H9 (cell line): ENCODE measurements at regions not wholly inside any gene's neighbourhood (a gene's known extent, or its start where the extent isn't known, plus 50 kb on each side); places are given as distances from the start of the nearest gene placed in this dataset.

Source experiments
- DNase-seq: peaks from one replicate; pipeline ENCODE4 v3.0.0-alpha.2; 2017
- H2AFZ ChIP-seq: one replicate; pipeline ENCODE4 v1.6.1; 2013; ENCODE audit warnings: mild to moderate bottlenecking, low read length, control low read depth, moderate library complexity
- H2AK5ac ChIP-seq: 2 replicates; pipeline ENCODE4 v1.6.1; 2013; ENCODE audit warnings: low read length, control low read depth, mixed read lengths; ENCODE audit not compliant: insufficient read length
- H2BK120ac ChIP-seq: one replicate; pipeline ENCODE4 v1.6.1; 2013; ENCODE audit warnings: low read depth, mild to moderate bottlenecking, low read length, control low read depth, inconsistent platforms; ENCODE audit not compliant: poor library complexity, severe bottlenecking
- H2BK12ac ChIP-seq: 2 replicates; pipeline ENCODE4 v1.6.1; 2013; ENCODE audit warnings: low read length, control low read depth, mixed read lengths, low read depth; ENCODE audit not compliant: insufficient read length
- H2BK15ac ChIP-seq: 2 replicates; pipeline ENCODE4 v1.6.1; 2013; ENCODE audit warnings: low read depth, low read length, control low read depth
- H2BK20ac ChIP-seq: one replicate; pipeline ENCODE4 v1.6.1; 2013; ENCODE audit warnings: low read depth, mild to moderate bottlenecking, low read length, control low read depth, inconsistent platforms; ENCODE audit not compliant: poor library complexity, severe bottlenecking
- H2BK5ac ChIP-seq: 2 replicates; pipeline ENCODE4 v1.6.1; 2013; ENCODE audit warnings: low read length, control low read depth, mixed read lengths; ENCODE audit not compliant: insufficient read length
- H3K14ac ChIP-seq: 2 replicates; pipeline ENCODE4 v1.6.1; 2013; ENCODE audit warnings: low read length, control low read depth; ENCODE audit not compliant: insufficient read depth
- H3K18ac ChIP-seq: 2 replicates; pipeline ENCODE4 v1.6.1; 2013; ENCODE audit warnings: low read depth, mild to moderate bottlenecking, mixed read lengths, low read length, control low read depth; ENCODE audit not compliant: insufficient read length
- H3K23ac ChIP-seq: 2 replicates; pipeline ENCODE4 v1.6.1; 2013; ENCODE audit warnings: low read length, control low read depth, mixed read lengths, low read depth; ENCODE audit not compliant: insufficient read length
- H3K23me2 ChIP-seq: 2 replicates; pipeline ENCODE4 v1.6.1; 2013; ENCODE audit warnings: low read depth, mild to moderate bottlenecking, mixed read lengths, low read length, control low read depth; ENCODE audit not compliant: insufficient read length, poor library complexity, severe bottlenecking
- H3K27ac ChIP-seq: 2 replicates; pipeline ENCODE4 v1.5.1; 2013; ENCODE audit warnings: low read length, control low read depth, mixed read lengths, low read depth; ENCODE audit not compliant: insufficient read length
- H3K27me3 ChIP-seq: 2 replicates; pipeline ENCODE4 v1.6.1; 2013; ENCODE audit warnings: low read length, control low read depth, inconsistent platforms; ENCODE audit not compliant: insufficient read depth
- H3K4ac ChIP-seq: 2 replicates; pipeline ENCODE4 v1.6.1; 2013; ENCODE audit warnings: low read depth, mild to moderate bottlenecking, control low read depth, inconsistent platforms, low read length, moderate library complexity
- H3K4me1 ChIP-seq: 2 replicates; pipeline ENCODE4 v1.6.1; 2013; ENCODE audit warnings: low read length, control low read depth, inconsistent platforms; ENCODE audit not compliant: insufficient read depth
- H3K4me2 ChIP-seq: 2 replicates; pipeline ENCODE4 v1.6.1; 2013; ENCODE audit warnings: low read length, control low read depth, mixed read lengths; ENCODE audit not compliant: insufficient read length, insufficient read depth
- H3K56ac ChIP-seq: 2 replicates; pipeline ENCODE4 v1.6.1; 2013; ENCODE audit warnings: low read depth, mild to moderate bottlenecking, mixed read lengths, low read length, control low read depth; ENCODE audit not compliant: insufficient read length
- H3K79me1 ChIP-seq: 2 replicates; pipeline ENCODE4 v1.6.1; 2013; ENCODE audit warnings: low read depth, mild to moderate bottlenecking, moderate library complexity, low read length, control low read depth, inconsistent platforms; ENCODE audit not compliant: insufficient read depth, poor library complexity, severe bottlenecking
- H3K79me2 ChIP-seq: 2 replicates; pipeline ENCODE4 v1.6.1; 2013; ENCODE audit warnings: low read length, control low read depth, inconsistent platforms; ENCODE audit not compliant: insufficient read depth
- H3K9ac ChIP-seq: 2 replicates; pipeline ENCODE4 v1.6.1; 2013; ENCODE audit warnings: low read length, control low read depth, mixed read lengths; ENCODE audit not compliant: insufficient read length; ENCODE audit errors: extremely low read depth
- H3K9me3 ChIP-seq: one replicate; pipeline ENCODE4 v1.6.1; 2013; ENCODE audit warnings: low read depth, low read length, inconsistent platforms; ENCODE audit not compliant: control insufficient read depth
- H3T11ph ChIP-seq: one replicate; pipeline ENCODE4 v1.6.1; 2013; ENCODE audit warnings: mild to moderate bottlenecking, low read length, control low read depth, inconsistent platforms
- H4K20me1 ChIP-seq: one replicate; pipeline ENCODE4 v1.6.1; 2013; ENCODE audit not compliant: control insufficient read depth, insufficient read length, insufficient read depth
- H4K5ac ChIP-seq: 2 replicates; pipeline ENCODE4 v1.6.1; 2013; ENCODE audit warnings: low read depth, mild to moderate bottlenecking, mixed read lengths, low read length, control low read depth; ENCODE audit not compliant: insufficient read length
- H4K8ac ChIP-seq: replicated peaks from 2 replicates; pipeline ENCODE4 v1.6.1; 2013; ENCODE audit warnings: low read length, control low read depth, mixed read lengths, low read depth; ENCODE audit not compliant: insufficient read length
- H4K91ac ChIP-seq: 2 replicates; pipeline ENCODE4 v1.6.1; 2013; ENCODE audit warnings: low read depth, mild to moderate bottlenecking, moderate library complexity, mixed read lengths, low read length, control low read depth; ENCODE audit not compliant: insufficient read length
- H3K27ac Mint-ChIP-seq, 3 experiments: 2 replicates in 2 of 3; 3 replicates in 1 of 3; pipeline ENCODE4 v1.8.0; 2020 to 2021; ENCODE audit warnings: mixed read lengths in 3 of 3, mild to moderate bottlenecking in 1 of 3, moderate library complexity in 1 of 3
- H3K27me3 Mint-ChIP-seq: 2 replicates; pipeline ENCODE4 v1.8.0; 2021; ENCODE audit warnings: low read depth, mild to moderate bottlenecking, moderate library complexity, mixed read lengths
- H3K36me3 Mint-ChIP-seq, 3 experiments: 2 replicates in 2 of 3; 3 replicates in 1 of 3; pipeline ENCODE4 v1.8.0; 2020 to 2021; ENCODE audit warnings: low read depth in 3 of 3, mixed read lengths in 3 of 3; ENCODE audit not compliant: insufficient read depth in 1 of 3
- H3K4me1 Mint-ChIP-seq, 2 experiments: 2 replicates each; pipeline ENCODE4 v1.8.0; 2020; ENCODE audit warnings: mixed read lengths in 2 of 2
- H3K4me3 Mint-ChIP-seq, 2 experiments: 2 replicates in 1 of 2; 3 replicates in 1 of 2; pipeline ENCODE4 v1.8.0; 2020 to 2021; ENCODE audit warnings: mild to moderate bottlenecking in 2 of 2, mixed read lengths in 2 of 2, moderate library complexity in 1 of 2
- H3K9me3 Mint-ChIP-seq, 2 experiments: 2 replicates in 1 of 2; 3 replicates in 1 of 2; pipeline ENCODE4 v1.8.0; 2020; ENCODE audit warnings: mild to moderate bottlenecking in 2 of 2, mixed read lengths in 2 of 2, moderate library complexity in 1 of 2
- CTCF ChIP-seq: fragments of 200-600 bp; sonication (generic); conservative IDR thresholded peaks from 3 replicates; pipeline ENCODE4 v1.8.0; 2021; ENCODE audit warnings: antibody characterized with exemption, mild to moderate bottlenecking
- WGBS: extraction: QIAGEN DNeasy Blood & Tissue Kit; methylation state at CpG from one replicate; pipeline ENCODE4 v1.1.7; 2013; ENCODE audit warnings: missing lambda C conversion rate, low lambda C conversion rate, mixed read lengths; ENCODE audit not compliant: insufficient read length; ENCODE audit errors: extremely low coverage; 5-methylcytosine and 5-hydroxymethylcytosine counted together

DNA sequence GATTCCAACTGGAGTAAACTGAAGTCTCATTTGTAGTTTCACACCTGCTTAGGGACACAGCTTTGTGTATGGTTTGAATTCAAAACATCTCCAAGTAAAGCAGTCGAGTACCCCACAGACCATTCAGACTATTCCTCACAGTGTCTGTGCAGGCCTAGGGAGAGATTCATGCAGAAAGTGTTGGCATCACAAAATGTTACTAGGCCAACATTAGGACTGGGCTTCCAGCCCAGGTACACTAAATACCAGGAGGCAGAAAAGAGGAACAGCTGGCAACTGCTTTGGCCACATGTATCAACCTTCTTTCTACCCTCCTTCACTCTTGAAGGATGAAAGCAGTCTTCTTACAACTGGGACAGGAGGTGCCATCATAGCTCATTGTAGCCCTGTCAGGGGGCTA, 270.4 kb upstream of the TMEFF2 start:
- no peak overlapping the region for H4K5ac ChIP-seq
- H3K23ac ChIP-seq = no peak overlapping the region
- no peak overlapping the region for H3K27ac ChIP-seq
- no peak overlapping the region for H2BK12ac ChIP-seq
- no peak overlapping the region for H3K14ac ChIP-seq
- no peak overlapping the region for H3K4me2 ChIP-seq
- no peak overlapping the region for H3K18ac ChIP-seq
- no peaks in the 10 kb centered on the region for H3K27me3 ChIP-seq
- TF ChIP-seq CTCF = no peak
- H3K4me3 Mint-ChIP-seq = no peak overlapping the region
- no peak overlapping the region for H2AK5ac ChIP-seq
- H2BK120ac ChIP-seq = no peak overlapping the region
- no peak overlapping the region for H2AFZ ChIP-seq
- H3K4me1 Mint-ChIP-seq = no peaks in the 10 kb centered on the region
- no peak overlapping the region for H2BK15ac ChIP-seq
- H4K91ac ChIP-seq = no peak overlapping the region
- no peaks in the 10 kb centered on the region for H3K27me3 Mint-ChIP-seq
- H3T11ph ChIP-seq = no peak overlapping the region
- H3K9me3 ChIP-seq = no peaks in the 10 kb centered on the region
- no peak overlapping the region for H3K9ac ChIP-seq
- WGBS = no CpG with 5 or more reads among the region's 1 CpG
- no peak for DNase-seq
- no peaks in the 10 kb centered on the region for H4K20me1 ChIP-seq
- H3K9me3 Mint-ChIP-seq = no peaks in the 10 kb centered on the region
- no peak overlapping the region for H3K4ac ChIP-seq
- no peak overlapping the region for H3K27ac Mint-ChIP-seq
- H3K79me1 ChIP-seq = no peaks in the 10 kb centered on the region
- H3K36me3 Mint-ChIP-seq = no peaks in the 10 kb centered on the region
- H3K4me1 ChIP-seq = no peaks in the 10 kb centered on the region
- no peak overlapping the region for H4K8ac ChIP-seq
- H2BK20ac ChIP-seq = no peak overlapping the region
- H3K23me2 ChIP-seq = no peaks in the 10 kb centered on the region
- no peaks in the 10 kb centered on the region for H3K79me2 ChIP-seq
- no peak overlapping the region for H3K56ac ChIP-seq
- H2BK5ac ChIP-seq = no peak overlapping the region
